ENCODE measurements at regions not wholly inside any gene's neighbourhood (a gene's known extent, or its start where the extent isn't known, plus 50 kb on each side); places are given as distances from the start of the nearest gene placed in this dataset.

DNA sequence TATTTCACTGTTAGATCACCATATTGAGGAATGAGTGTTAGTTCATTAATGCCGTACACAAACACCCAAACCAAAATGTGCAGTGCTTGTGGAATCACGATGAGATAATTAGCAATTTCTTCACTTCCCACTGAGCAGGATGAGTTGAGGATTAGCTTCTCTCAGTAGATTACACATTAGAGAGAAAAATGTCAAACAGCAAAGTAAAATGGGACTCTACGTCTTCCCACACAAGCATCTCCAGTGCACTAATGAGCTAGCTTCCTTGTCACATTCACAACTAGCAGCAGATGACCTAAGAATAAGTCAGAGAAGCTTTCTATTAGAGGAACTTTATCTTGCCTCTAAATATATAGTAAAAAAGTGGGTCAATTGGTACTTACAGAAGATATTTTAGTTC lies 926.9 kb downstream of the TSN start:
- TF ChIP-seq, protein P1, sequence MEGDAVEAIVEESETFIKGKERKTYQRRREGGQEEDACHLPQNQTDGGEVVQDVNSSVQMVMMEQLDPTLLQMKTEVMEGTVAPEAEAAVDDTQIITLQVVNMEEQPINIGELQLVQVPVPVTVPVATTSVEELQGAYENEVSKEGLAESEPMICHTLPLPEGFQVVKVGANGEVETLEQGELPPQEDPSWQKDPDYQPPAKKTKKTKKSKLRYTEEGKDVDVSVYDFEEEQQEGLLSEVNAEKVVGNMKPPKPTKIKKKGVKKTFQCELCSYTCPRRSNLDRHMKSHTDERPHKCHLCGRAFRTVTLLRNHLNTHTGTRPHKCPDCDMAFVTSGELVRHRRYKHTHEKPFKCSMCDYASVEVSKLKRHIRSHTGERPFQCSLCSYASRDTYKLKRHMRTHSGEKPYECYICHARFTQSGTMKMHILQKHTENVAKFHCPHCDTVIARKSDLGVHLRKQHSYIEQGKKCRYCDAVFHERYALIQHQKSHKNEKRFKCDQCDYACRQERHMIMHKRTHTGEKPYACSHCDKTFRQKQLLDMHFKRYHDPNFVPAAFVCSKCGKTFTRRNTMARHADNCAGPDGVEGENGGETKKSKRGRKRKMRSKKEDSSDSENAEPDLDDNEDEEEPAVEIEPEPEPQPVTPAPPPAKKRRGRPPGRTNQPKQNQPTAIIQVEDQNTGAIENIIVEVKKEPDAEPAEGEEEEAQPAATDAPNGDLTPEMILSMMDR (IDR thresholded peaks at IDR 0.05; ENCODE audit: low read depth, low read length): no peak
- no peak for TF ChIP-seq EZH2phosphoT487 (IDR thresholded peaks at IDR 0.05; ENCODE audit: low read depth)

All from OCI-LY3 (cell line).